T-helper 2 cell treated with Interferon-gamma antibody and Interleukin-4, amounts not matched to agents 5 μg/mL and 100 μg/mL, for 36 hours (primary cell): ENCODE measurements at regions not wholly inside any gene's neighbourhood (a gene's known extent, or its start where the extent isn't known, plus 50 kb on each side); places are given as distances from the start of the nearest gene placed in this dataset.

ENCODE experiments used
- DNase-seq: peaks from one replicate; pipeline ENCODE4 v3.0.0; 2021; ENCODE audit warnings: low spot score
- H3K27ac Mint-ChIP-seq: one replicate; pipeline ENCODE4 v1.8.0; 2021; ENCODE audit warnings: mild to moderate bottlenecking, mixed read lengths
- H3K27me3 Mint-ChIP-seq: one replicate; pipeline ENCODE4 v1.8.0; 2021; ENCODE audit warnings: low read depth, mixed read lengths
- H3K36me3 Mint-ChIP-seq: one replicate; pipeline ENCODE4 v1.8.0; 2021; ENCODE audit warnings: low read depth, mixed read lengths
- H3K4me1 Mint-ChIP-seq: one replicate; pipeline ENCODE4 v1.8.0; 2021; ENCODE audit warnings: low read depth, mixed read lengths
- H3K4me3 Mint-ChIP-seq: one replicate; pipeline ENCODE4 v1.8.0; 2022; ENCODE audit warnings: mild to moderate bottlenecking, moderate library complexity, mixed read lengths
- H3K9me3 Mint-ChIP-seq: one replicate; pipeline ENCODE4 v1.8.0; 2021; ENCODE audit warnings: mixed read lengths

DNA sequence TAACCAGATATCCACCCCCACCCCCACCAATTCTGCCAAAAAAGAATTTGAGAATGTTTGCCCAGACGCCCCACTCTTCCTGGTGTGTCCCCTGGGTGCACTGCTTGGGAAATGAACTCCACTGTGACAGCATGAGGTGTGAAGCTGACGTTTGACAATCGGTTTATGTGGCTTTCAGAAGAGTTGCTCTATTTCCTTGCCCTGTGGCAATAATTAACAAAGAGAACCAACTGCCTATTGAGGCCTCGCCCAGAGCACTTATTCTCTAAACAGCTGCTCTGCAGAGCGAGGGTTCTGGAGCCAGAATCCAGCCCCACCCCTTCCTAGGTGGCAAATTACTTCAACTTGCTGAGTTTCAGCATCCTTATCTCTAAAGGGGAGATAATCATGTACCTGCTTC, 115.8 kb upstream of the SIX3 start:
- no peak for DNase-seq
- Mint-ChIP-seq H3K27me3 (no peaks in the 10 kb centered on the region), H3K4me3 (no peak overlapping the region), H3K36me3 (no peaks in the 10 kb centered on the region), H3K27ac (no peak overlapping the region), H3K4me1 (no peaks in the 10 kb centered on the region), H3K9me3 (no peaks in the 10 kb centered on the region)

DNA sequence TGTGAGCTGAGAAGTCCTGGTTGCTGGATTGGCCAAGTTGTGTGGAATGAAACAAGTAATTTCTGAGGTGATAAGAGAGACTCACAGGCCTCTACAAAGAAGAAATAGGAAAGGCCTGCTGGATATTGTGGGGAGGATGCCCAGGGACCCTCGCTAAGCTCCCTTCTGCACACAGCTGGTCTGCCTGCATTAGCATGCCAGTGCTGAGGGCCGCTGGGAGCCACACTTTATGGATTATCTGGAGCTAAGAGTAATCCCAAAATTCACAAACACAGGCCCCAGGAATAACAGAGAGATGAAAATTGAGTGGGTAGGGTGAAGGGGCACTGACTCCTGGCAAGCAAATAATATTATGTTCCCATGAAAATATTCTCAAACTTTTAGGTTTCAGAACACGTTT, 114.9 kb upstream of the SIX3 start:
- H3K4me3 Mint-ChIP-seq: no peak overlapping the region
- H3K27me3 Mint-ChIP-seq: no peaks in the 10 kb centered on the region
- no peaks in the 10 kb centered on the region for H3K4me1 Mint-ChIP-seq
- H3K9me3 Mint-ChIP-seq: no peaks in the 10 kb centered on the region
- no peaks in the 10 kb centered on the region for H3K36me3 Mint-ChIP-seq
- H3K27ac Mint-ChIP-seq: no peak overlapping the region
- DNase-seq: no peak

DNA sequence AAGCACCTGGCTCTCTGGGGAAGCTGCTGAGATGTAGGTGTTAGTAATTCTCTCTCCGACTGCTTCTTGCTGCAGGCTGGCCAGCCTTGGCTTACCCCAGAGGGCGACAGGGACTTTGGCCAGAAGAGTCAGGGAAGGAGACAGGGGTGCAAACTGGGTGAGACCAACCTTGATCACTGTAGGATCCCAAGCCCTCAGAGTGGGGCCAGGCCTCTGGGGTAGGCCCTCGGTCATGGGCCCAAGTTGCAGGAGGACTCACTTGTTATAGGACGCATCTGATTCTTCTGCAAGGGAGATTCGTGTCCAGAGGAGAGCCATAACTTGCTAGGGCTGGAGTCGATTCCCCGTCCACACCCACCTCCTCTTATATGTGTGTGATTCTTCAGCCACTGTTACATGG, 111.7 kb upstream of the SIX3 start:
- Mint-ChIP-seq H3K27ac (no peak overlapping the region), H3K4me3 (no peak overlapping the region), H3K4me1 (peaks cover 16% of the 10 kb centered on the region), H3K36me3 (peaks cover 6% of the 10 kb centered on the region), H3K9me3 (no peaks in the 10 kb centered on the region), H3K27me3 (no peaks in the 10 kb centered on the region)
- no peak for DNase-seq

DNA sequence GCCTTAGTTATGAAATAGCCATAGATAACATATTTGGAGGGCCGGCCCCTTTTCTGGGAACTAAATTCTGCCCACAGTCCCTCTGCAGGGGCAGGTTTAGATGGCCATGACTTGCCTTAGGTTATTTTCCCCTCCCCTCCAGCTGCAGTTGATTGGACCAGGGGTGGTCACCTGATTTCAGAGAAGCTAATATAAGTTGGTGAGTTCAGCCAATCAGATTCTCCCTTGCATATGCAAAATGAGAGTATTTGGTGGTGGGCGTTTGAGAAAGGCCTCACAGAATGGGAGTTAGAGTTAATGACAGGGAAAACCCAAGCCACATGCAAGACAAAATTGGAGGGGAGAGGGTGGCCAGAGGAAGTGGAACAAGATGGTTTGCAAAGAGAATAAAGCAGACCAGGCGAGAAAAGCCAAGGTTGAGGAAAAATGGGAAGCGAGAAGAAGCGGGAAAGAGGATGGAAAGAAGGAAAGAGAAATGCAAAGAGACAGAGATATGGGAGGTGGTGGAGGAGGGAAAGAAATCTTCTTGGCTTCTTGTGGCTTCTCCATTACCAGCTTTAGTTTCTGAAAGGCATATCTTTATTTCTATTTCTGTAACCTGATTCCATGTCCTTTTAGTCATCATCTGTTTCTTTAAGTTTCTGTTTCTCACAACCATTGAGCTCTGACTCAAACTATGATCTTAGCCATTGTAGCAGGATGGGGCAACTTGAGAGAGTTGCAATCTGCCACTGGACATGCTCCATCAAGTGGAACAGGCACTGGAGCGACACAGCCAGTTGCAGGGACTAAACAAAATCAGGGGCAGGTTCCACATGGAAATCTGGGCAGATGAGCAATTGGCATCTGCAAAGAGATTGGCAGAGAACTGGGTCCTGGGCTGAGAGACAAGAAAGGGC, 108.1 kb upstream of the SIX3 start:
- Mint-ChIP-seq H3K27me3 (no peaks in the 10 kb centered on the region), H3K4me1 (peaks cover 41% of the 10 kb centered on the region), H3K4me3 (peak overlapping the region; percentile 7), H3K27ac (peak overlapping the region; percentile 79), H3K36me3 (peaks cover 6% of the 10 kb centered on the region), H3K9me3 (no peaks in the 10 kb centered on the region)
- peak; percentile 32 for DNase-seq

DNA sequence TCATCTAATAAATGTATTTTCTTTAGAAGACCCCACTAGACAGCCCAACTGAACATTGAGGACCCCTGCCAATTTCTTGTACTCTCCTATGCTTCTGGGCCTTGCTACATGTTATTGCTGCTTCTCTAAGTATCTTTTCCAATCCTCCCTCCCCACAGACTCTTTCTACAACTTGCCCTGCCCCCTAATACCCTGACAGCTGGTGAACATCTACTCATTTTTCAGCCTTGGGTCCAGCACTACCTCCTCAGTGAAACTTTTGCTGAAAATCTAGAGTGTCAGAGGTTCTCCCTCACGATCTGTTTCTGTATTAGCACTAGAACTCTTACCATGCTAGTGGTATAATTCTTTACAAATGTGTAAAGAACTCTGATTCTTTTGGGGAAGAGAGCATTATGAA, 106.8 kb upstream of the SIX3 start:
- H3K4me1 Mint-ChIP-seq: peaks cover 41% of the 10 kb centered on the region
- peak overlapping the region; percentile 56 for H3K27ac Mint-ChIP-seq
- no peak overlapping the region for H3K4me3 Mint-ChIP-seq
- no peak for DNase-seq
- no peaks in the 10 kb centered on the region for H3K27me3 Mint-ChIP-seq
- H3K36me3 Mint-ChIP-seq: peaks cover 6% of the 10 kb centered on the region
- H3K9me3 Mint-ChIP-seq: no peaks in the 10 kb centered on the region

DNA sequence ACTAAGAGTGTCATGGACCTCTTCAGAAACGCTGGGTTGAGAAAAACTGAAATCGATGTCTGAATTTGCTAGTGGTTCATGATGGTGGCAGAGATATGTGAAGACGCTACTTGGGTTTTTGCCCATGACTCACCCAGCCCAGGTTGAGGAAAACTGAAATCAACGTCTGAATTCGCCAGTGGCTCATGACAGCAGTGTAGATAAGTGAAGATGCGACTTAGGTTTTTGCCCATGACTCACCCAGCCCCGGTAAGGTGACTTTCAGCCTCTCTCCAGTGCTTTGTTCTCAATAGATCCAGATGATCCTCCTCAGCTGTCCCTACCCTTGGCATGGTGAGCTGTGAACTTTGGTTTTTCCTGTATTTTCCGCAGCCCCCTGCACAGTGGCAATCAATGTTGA, 105.3 kb upstream of the SIX3 start:
- Mint-ChIP-seq H3K4me1 (peaks cover 41% of the 10 kb centered on the region), H3K27me3 (no peaks in the 10 kb centered on the region), H3K4me3 (peak overlapping the region; percentile 32), H3K9me3 (no peaks in the 10 kb centered on the region), H3K36me3 (peaks cover 6% of the 10 kb centered on the region), H3K27ac (peak overlapping the region; percentile 57)
- peak; percentile 89 for DNase-seq

DNA sequence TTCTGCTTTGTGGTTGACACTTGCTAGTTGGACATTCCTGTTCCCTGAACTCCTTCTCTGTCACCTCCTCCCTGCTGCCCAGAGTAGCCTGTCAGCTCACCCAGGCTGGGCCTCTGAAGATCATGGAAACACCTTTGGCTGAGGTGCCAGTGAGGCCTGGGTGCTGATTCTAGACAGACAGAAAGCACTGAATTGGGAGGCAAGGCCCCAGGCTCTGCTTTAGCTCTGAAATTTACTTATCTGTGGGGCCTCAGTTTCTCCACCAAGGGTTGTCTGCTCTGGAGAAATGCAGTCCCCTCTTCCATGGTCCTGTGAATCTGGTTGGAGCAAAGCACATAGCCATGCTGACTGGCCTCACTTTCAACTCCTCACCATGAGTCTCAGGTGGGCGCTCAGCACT, 104.6 kb upstream of the SIX3 start:
- peaks cover 41% of the 10 kb centered on the region for H3K4me1 Mint-ChIP-seq
- no peak for DNase-seq

DNA sequence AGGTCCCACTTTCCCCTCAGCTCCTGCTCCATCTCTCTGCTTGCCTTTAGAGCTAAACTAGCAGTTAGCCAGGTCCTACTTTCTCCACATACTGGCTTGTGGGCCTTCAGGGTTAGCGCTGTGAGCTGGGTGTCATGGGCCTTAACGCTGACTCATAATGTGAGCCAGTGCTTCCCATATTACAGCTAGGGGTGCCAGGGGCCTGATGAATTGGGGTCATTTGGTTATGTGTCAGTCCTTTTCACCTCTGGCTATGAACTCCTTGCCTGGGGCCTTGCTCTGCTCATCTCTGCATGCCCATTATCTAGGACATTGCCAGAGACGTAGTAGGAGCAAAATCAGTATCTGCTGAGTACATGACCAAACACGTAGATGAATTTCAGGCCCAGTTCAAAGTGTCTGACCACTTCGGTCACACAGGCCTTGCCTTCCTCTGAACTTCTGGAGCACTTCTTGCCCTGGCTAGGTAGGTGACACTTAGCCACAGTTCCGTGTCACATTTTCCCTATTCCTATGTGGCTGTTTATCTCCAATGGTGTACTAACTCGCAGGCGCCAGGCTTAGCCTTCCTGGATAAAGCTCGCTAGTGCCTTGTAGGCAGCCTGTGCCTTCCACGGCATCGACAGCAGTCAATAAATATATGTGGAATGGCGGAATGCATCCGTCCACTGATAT, 103.2 kb upstream of the SIX3 start:
- DNase-seq: no peak
- Mint-ChIP-seq H3K27ac (no peak overlapping the region), H3K4me1 (peaks cover 35% of the 10 kb centered on the region), H3K27me3 (no peaks in the 10 kb centered on the region), H3K36me3 (peaks cover 5% of the 10 kb centered on the region), H3K9me3 (no peaks in the 10 kb centered on the region), H3K4me3 (no peak overlapping the region)

More for the DNA sequence above, 104.6 kb upstream of the SIX3 start:
- peaks cover 6% of the 10 kb centered on the region for H3K36me3 Mint-ChIP-seq
- no peak overlapping the region for H3K4me3 Mint-ChIP-seq
- H3K27me3 Mint-ChIP-seq: no peaks in the 10 kb centered on the region
- H3K9me3 Mint-ChIP-seq: no peaks in the 10 kb centered on the region
- H3K27ac Mint-ChIP-seq: no peak overlapping the region

DNA sequence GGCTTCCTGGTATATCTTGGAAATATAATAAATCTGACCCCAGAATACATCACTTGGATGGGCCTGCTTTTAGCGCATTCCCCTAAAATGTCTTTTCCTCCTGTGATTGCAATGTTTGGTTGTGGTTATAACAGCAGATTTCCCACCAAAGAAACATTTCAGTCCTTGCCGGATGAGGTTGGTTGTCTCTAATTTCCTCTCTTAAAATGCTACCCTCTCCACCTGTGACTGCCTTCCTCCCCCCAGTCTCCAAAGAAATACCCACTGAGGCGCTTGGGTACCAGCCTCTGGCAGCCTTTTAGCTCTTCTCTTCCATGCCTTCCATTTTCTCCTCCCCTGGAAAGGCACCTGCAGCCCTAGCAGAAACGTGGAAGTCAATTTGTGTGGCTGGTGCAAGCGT, 102.1 kb upstream of the SIX3 start:
- H3K4me3 Mint-ChIP-seq: no peak overlapping the region
- H3K27me3 Mint-ChIP-seq: no peaks in the 10 kb centered on the region
- H3K36me3 Mint-ChIP-seq: no peaks in the 10 kb centered on the region
- no peak overlapping the region for H3K27ac Mint-ChIP-seq
- no peaks in the 10 kb centered on the region for H3K9me3 Mint-ChIP-seq
- H3K4me1 Mint-ChIP-seq: peaks cover 28% of the 10 kb centered on the region
- no peak for DNase-seq

DNA sequence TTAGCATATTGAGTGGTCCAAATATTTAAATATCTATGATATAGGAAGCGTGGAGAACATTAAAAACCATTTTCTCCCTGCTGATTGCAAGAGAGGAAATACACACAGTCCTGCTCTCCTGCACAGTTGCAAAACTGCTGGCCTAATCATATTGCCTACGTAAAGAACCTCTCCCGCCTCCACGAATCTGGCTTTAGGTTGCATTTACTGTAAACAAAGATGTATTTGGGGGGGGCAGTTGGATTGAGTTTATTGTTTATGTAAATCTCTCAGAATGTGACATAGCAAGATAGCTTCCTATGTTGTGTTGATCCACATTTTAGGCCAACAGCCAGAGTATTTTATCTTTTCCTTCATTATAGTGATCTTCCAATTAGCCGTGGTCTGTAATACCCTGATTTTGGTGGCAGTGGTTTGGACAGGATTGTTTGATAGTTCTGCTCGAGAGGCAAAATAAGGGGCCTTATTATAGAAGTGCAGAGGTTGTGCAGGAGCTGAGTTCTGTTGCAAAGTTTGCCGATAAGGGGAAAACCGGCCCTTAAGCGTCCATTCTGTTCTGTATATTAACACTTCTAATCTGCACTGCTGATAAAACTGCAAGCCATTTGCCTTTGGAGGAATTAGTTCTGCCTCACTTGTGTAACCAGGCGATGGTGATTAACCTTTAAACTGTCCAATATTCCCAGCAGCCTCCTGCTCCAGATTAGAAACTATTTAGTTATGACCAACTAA, 101.6 kb upstream of the SIX3 start:
- Mint-ChIP-seq H3K27me3 (no peaks in the 10 kb centered on the region), H3K9me3 (no peaks in the 10 kb centered on the region), H3K4me3 (no peak overlapping the region), H3K27ac (no peak overlapping the region), H3K36me3 (no peaks in the 10 kb centered on the region), H3K4me1 (peaks cover 28% of the 10 kb centered on the region)
- DNase-seq: no peak

DNA sequence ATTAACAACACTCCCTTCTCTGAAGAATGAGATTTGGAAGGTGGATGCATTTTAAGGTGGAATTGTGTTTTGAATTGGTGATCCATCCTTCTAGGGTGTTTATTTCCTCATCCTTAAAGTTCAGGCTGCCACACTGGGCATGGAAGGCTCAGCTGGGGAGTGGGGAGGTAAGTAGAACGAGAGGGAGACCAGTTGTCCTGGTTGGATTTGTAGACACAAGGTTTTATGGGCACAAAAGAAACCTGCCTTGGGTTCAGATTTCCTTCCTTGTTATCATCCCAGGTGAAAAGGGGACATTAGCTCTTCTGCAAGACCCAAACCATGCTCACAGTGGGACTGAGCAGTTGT, 101.0 kb upstream of the SIX3 start:
- no peaks in the 10 kb centered on the region for H3K36me3 Mint-ChIP-seq
- no peak overlapping the region for H3K4me3 Mint-ChIP-seq
- H3K4me1 Mint-ChIP-seq: peaks cover 22% of the 10 kb centered on the region
- H3K9me3 Mint-ChIP-seq: no peaks in the 10 kb centered on the region
- no peak for DNase-seq
- no peak overlapping the region for H3K27ac Mint-ChIP-seq
- no peaks in the 10 kb centered on the region for H3K27me3 Mint-ChIP-seq

DNA sequence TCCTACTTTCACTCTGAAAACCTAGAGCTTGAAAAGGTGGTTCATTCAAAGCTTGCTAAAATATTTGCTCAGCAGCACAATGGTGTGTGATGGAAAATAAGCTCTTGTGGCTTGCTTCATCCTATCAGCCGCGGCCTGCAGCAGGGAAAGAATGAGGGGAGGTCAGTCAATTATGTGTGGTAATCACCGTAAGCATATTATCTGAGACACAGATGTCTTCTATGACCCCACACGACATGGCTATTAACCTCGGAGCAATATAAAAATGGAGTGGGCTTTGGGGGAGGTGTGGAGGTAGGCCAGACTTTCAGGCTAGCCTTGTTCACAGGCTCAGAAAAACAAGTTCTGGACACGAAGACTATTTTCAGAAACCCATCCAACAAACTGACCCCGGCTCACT, 98.4 kb upstream of the SIX3 start:
- peaks cover 4% of the 10 kb centered on the region for H3K9me3 Mint-ChIP-seq
- no peaks in the 10 kb centered on the region for H3K36me3 Mint-ChIP-seq
- DNase-seq: no peak
- H3K27me3 Mint-ChIP-seq: no peaks in the 10 kb centered on the region
- H3K27ac Mint-ChIP-seq: no peak overlapping the region
- peaks cover 5% of the 10 kb centered on the region for H3K4me1 Mint-ChIP-seq
- H3K4me3 Mint-ChIP-seq: no peak overlapping the region

DNA sequence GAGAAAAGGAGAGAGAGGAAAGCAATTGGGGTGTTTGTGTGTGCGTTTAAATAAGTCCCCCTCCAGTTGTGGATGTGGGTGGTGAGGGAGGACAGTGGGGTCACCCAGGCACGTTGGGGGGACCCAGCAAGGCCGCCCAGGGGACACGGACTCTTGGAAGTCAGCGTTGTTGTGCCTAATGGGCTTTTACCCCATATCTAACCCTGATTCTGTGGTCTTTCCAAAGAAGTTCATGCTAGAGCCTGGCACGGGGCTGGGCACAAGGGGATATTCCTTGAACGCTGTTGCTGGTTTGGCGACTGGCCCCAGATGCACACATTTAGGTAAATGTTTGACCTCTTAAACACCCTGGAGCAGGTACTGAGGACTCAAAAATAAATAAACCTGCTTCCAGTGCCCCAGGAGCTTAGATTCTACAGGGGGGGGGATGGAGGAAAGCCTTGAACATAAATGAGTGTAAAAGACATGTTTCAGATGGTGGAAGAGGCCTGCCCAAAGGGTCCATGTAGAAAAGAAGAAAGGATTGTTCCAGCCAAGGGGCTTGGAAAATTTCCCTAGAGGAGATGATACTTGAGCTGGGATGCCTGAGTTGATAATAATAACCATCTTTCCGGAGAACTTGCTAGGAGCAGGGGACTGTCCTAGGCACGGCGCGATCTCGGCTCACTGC, 97.7 kb upstream of the SIX3 start:
- Mint-ChIP-seq H3K27me3 (peaks cover 3% of the 10 kb centered on the region), H3K36me3 (no peaks in the 10 kb centered on the region), H3K4me1 (peaks cover 5% of the 10 kb centered on the region), H3K4me3 (no peak overlapping the region), H3K27ac (no peak overlapping the region), H3K9me3 (peaks cover 4% of the 10 kb centered on the region)
- no peak for DNase-seq
